A673 (cell line): ENCODE measurements at regions not wholly inside any gene's neighbourhood (a gene's known extent, or its start where the extent isn't known, plus 50 kb on each side); places are given as distances from the start of the nearest gene placed in this dataset.

ENCODE experiments used
- BruUV-seq: library from RNA; stranded (reverse); fragments of 400-500 nt; replicated peaks from 2 replicates; lab custom pipeline; 2021; lab: Mats Ljungman, UMichigan
- CTCF ChIA-PET: fragments of 300-600 bp; sonication (Branson Sonifier 250); formaldehyde crosslinking; loops from one replicate; lab custom pipeline; 2022; ENCODE audit warnings: antibody characterized with exemption; lab: Charles Lee
- POLR2A ChIA-PET: fragments of 300-600 bp; sonication (Branson Sonifier 250); formaldehyde crosslinking; loops from one replicate; lab custom pipeline; 2022; ENCODE audit warnings: antibody characterized with exemption; ENCODE audit not compliant: low non-redundant PET; lab: Charles Lee
- DNase-seq: peaks from one replicate; pipeline ENCODE4 v3.0.0-alpha.2; 2015; ENCODE audit warnings: low spot score
- H3K27ac ChIP-seq: fragments of 200-600 bp; sonication (generic); 2 replicates; pipeline ENCODE4 v1.5.1; 2016; ENCODE audit warnings: mixed run types, low read depth, mild to moderate bottlenecking, mixed read lengths, antibody characterized with exemption, low read length; ENCODE audit not compliant: poor library complexity, severe bottlenecking
- H3K27me3 ChIP-seq: fragments of 200-600 bp; sonication (generic); replicated peaks from 2 replicates; pipeline ENCODE4 v1.6.1; 2017; ENCODE audit warnings: mixed run types, low read depth, mild to moderate bottlenecking, mixed read lengths, antibody characterized with exemption, low read length; ENCODE audit not compliant: insufficient read depth, poor library complexity
- H3K36me3 ChIP-seq: fragments of 200-600 bp; sonication (generic); 2 replicates; pipeline ENCODE4 v1.6.1; 2016; ENCODE audit warnings: mixed run types, mild to moderate bottlenecking, mixed read lengths, antibody characterized with exemption, low read length; ENCODE audit not compliant: insufficient read depth, poor library complexity, severe bottlenecking
- H3K4me1 ChIP-seq: fragments of 200-600 bp; sonication (generic); 2 replicates; pipeline ENCODE4 v1.6.1; 2017; ENCODE audit warnings: mixed run types, mild to moderate bottlenecking, mixed read lengths, antibody characterized with exemption, low read length; ENCODE audit not compliant: insufficient read depth, poor library complexity, severe bottlenecking
- H3K4me3 ChIP-seq: fragments of 200-600 bp; sonication (generic); 2 replicates; pipeline ENCODE4 v1.5.1; 2016; ENCODE audit warnings: low read depth, mixed run types, mild to moderate bottlenecking, mixed read lengths, low read length; ENCODE audit not compliant: poor library complexity, severe bottlenecking
- H3K9me3 ChIP-seq: fragments of 200-600 bp; sonication (generic); 2 replicates; pipeline ENCODE4 v1.6.1; 2016; ENCODE audit warnings: mixed run types, low read depth, mild to moderate bottlenecking, mixed read lengths, antibody characterized with exemption, low read length; ENCODE audit not compliant: poor library complexity, severe bottlenecking
- EZH2 ChIP-seq: fragments of 200-600 bp; sonication (generic); IDR thresholded peaks from 2 replicates; pipeline ENCODE4 v1.6.1; 2017; ENCODE audit warnings: borderline replicate concordance, low read depth, mild to moderate bottlenecking, mixed read lengths, antibody characterized with exemption, low read length; ENCODE audit not compliant: poor library complexity, severe bottlenecking
- intact Hi-C: fragments of 100-400 bp; cut with micrococcal nuclease; formaldehyde crosslinking; loops from one replicate; pipeline ENCODE4 v1.10.0; 2022; ENCODE audit not compliant: unreplicated experiment
- TF ChIP-seq, protein P1 (sequence below): fragments of 300-800, 200-600 bp; sonication (generic); conservative IDR thresholded peaks from 2 replicates; pipeline ENCODE4 v1.5.1; 2017; ENCODE audit warnings: low read depth, mild to moderate bottlenecking, antibody characterized with exemption, low read length, moderate library complexity, mixed read lengths

- CTCF ChIA-PET, result no interaction called here
- POLR2A ChIA-PET, result no interaction called here
- no peak for DNase-seq
- no peak overlapping the region for H3K4me3 ChIP-seq
- no peaks in the 10 kb centered on the region for H3K9me3 ChIP-seq
- no peaks in the 10 kb centered on the region for H3K4me1 ChIP-seq
- intact Hi-C loops, result no loop called here
- no peak overlapping the region for H3K27ac ChIP-seq
- no peaks in the 10 kb centered on the region for H3K27me3 ChIP-seq
- TF ChIP-seq, protein P1, sequence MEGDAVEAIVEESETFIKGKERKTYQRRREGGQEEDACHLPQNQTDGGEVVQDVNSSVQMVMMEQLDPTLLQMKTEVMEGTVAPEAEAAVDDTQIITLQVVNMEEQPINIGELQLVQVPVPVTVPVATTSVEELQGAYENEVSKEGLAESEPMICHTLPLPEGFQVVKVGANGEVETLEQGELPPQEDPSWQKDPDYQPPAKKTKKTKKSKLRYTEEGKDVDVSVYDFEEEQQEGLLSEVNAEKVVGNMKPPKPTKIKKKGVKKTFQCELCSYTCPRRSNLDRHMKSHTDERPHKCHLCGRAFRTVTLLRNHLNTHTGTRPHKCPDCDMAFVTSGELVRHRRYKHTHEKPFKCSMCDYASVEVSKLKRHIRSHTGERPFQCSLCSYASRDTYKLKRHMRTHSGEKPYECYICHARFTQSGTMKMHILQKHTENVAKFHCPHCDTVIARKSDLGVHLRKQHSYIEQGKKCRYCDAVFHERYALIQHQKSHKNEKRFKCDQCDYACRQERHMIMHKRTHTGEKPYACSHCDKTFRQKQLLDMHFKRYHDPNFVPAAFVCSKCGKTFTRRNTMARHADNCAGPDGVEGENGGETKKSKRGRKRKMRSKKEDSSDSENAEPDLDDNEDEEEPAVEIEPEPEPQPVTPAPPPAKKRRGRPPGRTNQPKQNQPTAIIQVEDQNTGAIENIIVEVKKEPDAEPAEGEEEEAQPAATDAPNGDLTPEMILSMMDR, result no peak
- TF ChIP-seq EZH2, result no peak
- no TSS peak for BruUV-seq
- no peaks in the 10 kb centered on the region for H3K36me3 ChIP-seq
Observed at GRCh38 chr5:36355516-36355915, 53.8 kb upstream of the RANBP3L start.

DNA sequence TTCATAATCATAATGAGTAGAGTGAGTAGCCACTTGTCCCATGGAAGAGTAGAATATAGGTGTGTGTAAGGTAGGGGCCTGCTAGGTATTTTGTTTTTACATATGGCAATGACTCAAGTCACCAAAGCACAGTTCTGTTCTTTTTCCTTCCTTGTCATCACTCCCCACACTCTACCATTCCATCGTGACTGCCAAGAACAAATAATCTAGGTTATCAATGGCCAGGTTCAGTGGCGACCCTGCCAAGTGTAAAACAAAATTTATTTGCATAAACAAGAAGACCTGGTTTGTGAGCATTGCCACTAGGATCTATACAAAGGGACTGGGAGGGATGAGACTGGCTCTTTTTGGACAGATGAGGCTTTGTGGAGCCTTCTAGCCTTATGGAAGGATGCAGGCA lies 55.2 kb upstream of the RANBP3L start:
- H3K9me3 ChIP-seq, result no peaks in the 10 kb centered on the region
- no peaks in the 10 kb centered on the region for H3K36me3 ChIP-seq
- no peaks in the 10 kb centered on the region for H3K4me1 ChIP-seq
- no peak overlapping the region for H3K4me3 ChIP-seq
- CTCF ChIA-PET, result no interaction called here
- H3K27me3 ChIP-seq, result no peaks in the 10 kb centered on the region
- no peak overlapping the region for H3K27ac ChIP-seq
- intact Hi-C loops, result no loop called here
- POLR2A ChIA-PET, result no interaction called here
- DNase-seq, result no peak
- TF ChIP-seq EZH2, result no peak
- TF ChIP-seq, protein P1, result no peak
- no TSS peak for BruUV-seq

GRCh38 chr5:36357391-36357975 lies 55.8 kb upstream of the RANBP3L start:
- ChIA-PET POLR2A (no interaction called here), CTCF (no interaction called here)
- Histone ChIP-seq H3K27me3 (no peaks in the 10 kb centered on the region), H3K36me3 (no peaks in the 10 kb centered on the region), H3K4me3 (no peak overlapping the region), H3K27ac (no peak overlapping the region), H3K9me3 (no peaks in the 10 kb centered on the region), H3K4me1 (no peaks in the 10 kb centered on the region)
- no TSS peak for BruUV-seq
- intact Hi-C loops, result no loop called here
- no peak for DNase-seq
- TF ChIP-seq, protein P1, result no peak
- TF ChIP-seq EZH2, result no peak
